ENCODE measurements at regions not wholly inside any gene's neighbourhood (a gene's known extent, or its start where the extent isn't known, plus 50 kb on each side); places are given as distances from the start of the nearest gene placed in this dataset.

GRCh38 chr7:156577645-156578577 is 62.7 kb upstream of the RNF32 start:
- TF ChIP-seq ZNF274 (IDR thresholded peaks at IDR 0.05; ENCODE audit: low read depth, low read length), result no peak
- TF ChIP-seq SUZ12 (IDR thresholded peaks at IDR 0.05; ENCODE audit: extremely low read depth, insufficient read depth, insufficient read length), result no peak
- no peak for TF ChIP-seq YY1 (IDR thresholded peaks at IDR 0.05; ENCODE audit: insufficient read depth, insufficient read length)
